RCC 7860 (cell line): ENCODE measurements at regions not wholly inside any gene's neighbourhood (a gene's known extent, or its start where the extent isn't known, plus 50 kb on each side); places are given as distances from the start of the nearest gene placed in this dataset.
A peak's percentile ranks its signal among the peaks of the same experiment; 100 is the strongest.

ENCODE experiments used
- DNase-seq: peaks from one replicate; pipeline ENCODE4 v3.0.0-alpha.2; 2015; ENCODE audit warnings: low spot score
- FAIRE-seq: peaks from 2 replicates; lab custom pipeline; 2012; peaks lifted over from hg19 to GRCh38; lab: Jason Lieb, UNC

DNA sequence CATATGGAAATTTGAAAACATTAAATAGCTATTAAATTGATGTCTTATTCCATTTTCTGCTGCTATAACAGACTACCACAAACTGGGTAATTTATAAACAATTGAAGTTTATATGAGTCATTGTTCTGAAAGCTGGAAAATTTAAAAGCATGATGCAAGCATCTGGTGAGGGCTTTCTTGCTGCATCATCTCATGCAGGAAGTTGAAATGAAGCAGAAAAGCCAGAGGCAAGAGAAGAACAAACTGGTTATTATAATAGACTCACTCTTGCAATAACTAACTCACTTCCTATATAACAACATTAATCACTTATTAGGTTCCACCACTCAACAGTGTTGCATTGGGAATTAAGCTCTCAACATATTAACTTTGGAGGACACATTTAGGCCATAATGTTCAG is 1277.4 kb downstream of the LRFN5 start:
- FAIRE-seq (peak; percentile 36), DNase-seq (peak; percentile 13)

GRCh38 chr14:42877716-42878115 is 1271.0 kb downstream of the LRFN5 start:
- no peak for DNase-seq
- no peak for FAIRE-seq

GRCh38 chr14:42872786-42873185 is 1266.1 kb downstream of the LRFN5 start:
- DNase-seq: no peak
- no peak for FAIRE-seq

GRCh38 chr14:42869681-42870080 is 1263.0 kb downstream of the LRFN5 start:
- DNase-seq: no peak
- FAIRE-seq: no peak

DNA sequence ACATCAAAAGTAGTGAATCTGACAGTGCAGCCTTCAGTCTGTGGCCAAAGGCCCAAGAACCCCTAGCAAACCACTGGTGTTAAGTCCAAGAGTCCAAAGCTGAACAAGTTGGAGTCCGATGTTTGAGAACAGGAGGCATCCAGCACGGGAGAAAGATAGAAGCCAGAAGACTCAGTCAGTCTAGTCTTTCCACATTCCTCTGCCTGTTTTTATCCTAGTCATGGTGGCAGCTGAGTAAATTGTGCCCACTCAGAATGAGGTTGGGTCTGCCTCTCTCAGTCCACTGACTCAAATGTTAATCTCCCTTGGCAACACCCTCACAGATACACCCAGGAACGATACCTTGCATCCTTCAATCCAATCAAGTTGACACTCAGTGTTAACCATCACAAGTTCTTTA is 1255.4 kb downstream of the LRFN5 start:
- FAIRE-seq (no peak), DNase-seq (no peak)

- FAIRE-seq (no peak), DNase-seq (no peak)
Observed at GRCh38 chr14:42860371-42860770, 1253.7 kb downstream of the LRFN5 start.

- no peak for DNase-seq
- no peak for FAIRE-seq
Observed at GRCh38 chr14:42856106-42856505, 1249.4 kb downstream of the LRFN5 start.

- no peak for FAIRE-seq
Observed at GRCh38 chr14:42855085-42855484, 1248.4 kb downstream of the LRFN5 start.

DNA sequence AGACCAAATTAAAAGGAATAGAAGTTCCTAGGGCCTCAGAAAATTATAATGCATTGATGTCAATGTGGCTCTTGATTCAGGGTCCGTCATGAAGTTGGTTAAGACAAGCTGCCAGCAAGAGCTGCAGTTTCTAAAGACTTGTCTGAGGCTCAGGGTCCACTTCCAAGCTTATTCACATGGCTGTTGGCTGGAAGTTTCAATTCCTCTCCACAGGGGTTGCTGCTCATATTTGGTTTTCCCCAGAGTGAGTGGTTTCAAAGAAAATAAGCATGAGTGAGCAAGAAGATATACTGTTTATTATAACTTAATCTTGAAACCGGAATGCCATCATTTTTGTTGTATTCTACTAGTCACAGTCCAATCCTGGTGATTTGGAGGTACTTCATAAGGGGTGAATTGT is 1247.4 kb downstream of the LRFN5 start:
- DNase-seq (no peak), FAIRE-seq (no peak)

More at GRCh38 chr14:42855085-42855484, 1248.4 kb downstream of the LRFN5 start:
- DNase-seq: no peak

- no peak for FAIRE-seq
Observed at GRCh38 chr14:42848652-42849051, 1242.0 kb downstream of the LRFN5 start.

GRCh38 chr14:42814817-42815216 is 1208.1 kb downstream of the LRFN5 start:
- FAIRE-seq: peak; percentile 89

More at GRCh38 chr14:42848652-42849051, 1242.0 kb downstream of the LRFN5 start:
- DNase-seq: no peak

GRCh38 chr14:42806909-42807315 is 1200.2 kb downstream of the LRFN5 start:
- FAIRE-seq: no peak
- DNase-seq: no peak

More at GRCh38 chr14:42814817-42815216, 1208.1 kb downstream of the LRFN5 start:
- DNase-seq: no peak

DNA sequence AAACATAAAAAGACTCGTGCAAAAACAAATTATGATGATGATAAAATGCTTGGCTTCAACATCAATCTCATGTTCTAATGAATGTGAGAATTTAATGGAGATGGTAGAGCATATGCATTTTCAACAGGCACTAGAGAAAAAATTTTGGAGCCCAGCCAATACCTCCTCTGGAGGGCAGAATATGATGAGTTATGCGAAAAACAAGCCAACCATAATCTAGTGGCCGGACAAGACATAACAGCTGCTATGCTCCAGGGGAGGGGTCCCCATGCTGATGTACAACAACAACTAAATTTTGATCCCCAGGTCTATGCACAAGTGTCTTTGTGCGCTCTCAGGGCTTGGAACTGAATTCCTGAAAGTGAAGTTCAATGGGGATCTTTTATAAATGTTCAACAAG is 1197.5 kb downstream of the LRFN5 start:
- no peak for FAIRE-seq
- DNase-seq: no peak

DNA sequence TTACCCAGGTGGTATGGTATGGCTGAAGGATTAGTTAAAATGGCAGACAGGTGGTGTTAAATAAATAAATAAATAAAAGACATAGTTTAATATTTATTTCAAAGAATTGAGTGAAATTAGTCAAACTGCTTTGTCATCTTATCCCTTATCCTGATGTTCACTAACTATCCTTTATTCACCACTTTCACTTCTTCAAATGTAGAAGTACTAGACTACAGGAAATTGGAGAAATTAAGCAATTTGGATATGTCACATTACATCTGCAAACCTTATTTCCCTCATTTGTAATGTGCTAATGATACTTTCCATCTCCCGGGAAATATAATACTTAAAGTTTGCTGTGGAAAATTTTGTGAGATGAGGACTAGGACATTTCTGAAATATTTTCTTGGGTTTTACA is 1195.7 kb downstream of the LRFN5 start:
- FAIRE-seq (no peak), DNase-seq (no peak)

DNA sequence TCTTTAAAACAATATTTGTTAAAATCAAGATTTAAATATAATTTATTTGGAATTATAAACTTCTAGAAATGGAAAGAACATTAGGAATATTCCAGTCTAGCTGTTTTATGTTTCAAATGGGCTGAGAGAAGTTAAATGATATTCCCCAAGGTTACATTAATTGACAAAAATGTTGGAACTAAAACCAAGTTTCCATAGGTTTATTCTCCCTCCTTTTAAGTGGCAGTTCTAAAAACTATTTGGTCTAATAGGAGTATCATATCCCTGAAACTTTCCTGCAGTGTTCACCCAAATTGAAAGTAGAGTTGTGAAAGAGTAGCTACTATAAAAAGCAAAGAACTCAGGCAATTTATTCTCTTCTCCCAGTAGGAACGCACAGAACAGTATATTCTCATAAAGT is 1185.5 kb downstream of the LRFN5 start:
- FAIRE-seq: no peak
- DNase-seq: no peak

DNA sequence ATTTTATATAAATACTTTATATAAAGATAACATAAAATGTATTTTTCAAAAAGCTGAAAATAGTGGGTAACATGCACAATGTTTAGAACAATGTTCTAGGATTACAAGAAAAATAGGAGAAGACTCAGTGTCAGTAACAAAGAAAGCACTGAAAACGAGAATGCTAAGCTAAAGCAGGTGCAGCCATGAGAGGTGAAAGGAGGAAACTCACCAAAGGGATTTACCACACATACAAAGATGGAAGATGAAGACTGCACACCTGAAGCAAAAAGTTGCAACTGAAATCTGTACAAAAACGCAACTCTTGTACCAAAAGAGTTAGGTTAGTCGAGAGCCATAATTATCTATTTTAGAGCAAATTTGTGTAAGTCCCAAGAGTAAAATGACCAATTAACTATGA is 1176.1 kb downstream of the LRFN5 start:
- no peak for DNase-seq

DNA sequence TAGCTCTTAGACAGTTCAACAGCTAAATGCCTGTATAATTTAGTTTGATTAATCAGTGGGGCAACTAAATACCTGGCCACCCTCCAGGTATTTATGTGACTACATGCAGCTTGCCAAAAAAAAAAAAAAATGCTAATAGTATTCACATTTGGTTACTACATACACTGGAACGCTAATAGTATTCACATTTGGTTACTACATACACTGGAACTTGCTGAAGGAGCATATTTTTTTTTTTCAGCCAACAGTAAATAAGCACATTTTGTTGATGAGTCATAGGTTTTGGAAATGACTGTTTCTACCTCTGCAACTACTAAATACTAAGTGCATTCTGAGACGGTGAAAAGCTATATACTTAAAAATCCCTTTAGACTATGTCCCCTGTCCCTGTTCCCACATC is 1172.3 kb downstream of the LRFN5 start:
- FAIRE-seq (no peak), DNase-seq (no peak)

More for the DNA sequence above, 1176.1 kb downstream of the LRFN5 start:
- FAIRE-seq: no peak

DNA sequence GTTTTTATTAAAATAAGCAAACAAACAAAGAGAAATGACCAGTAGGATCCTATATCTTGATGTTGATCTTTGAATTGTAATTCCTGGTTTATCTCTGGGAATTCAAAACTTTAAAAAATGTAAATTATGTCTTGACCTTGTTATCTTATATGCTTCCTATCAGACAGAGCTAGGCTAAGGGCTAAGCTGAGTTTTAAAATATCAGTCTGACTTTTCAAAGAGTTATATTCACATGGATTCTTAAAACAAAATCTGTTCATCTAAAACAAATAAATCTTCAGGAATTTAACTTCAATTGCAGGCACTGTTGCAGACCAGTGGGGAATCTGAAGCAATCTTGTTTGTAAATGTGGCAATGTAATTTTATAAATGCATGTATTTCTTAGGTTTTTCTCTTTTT is 1144.1 kb downstream of the LRFN5 start:
- DNase-seq: no peak
- FAIRE-seq: no peak

GRCh38 chr14:42742084-42742483 is 1135.4 kb downstream of the LRFN5 start:
- FAIRE-seq (no peak), DNase-seq (no peak)

GRCh38 chr14:42736408-42736807 is 1129.7 kb downstream of the LRFN5 start:
- FAIRE-seq: no peak

DNA sequence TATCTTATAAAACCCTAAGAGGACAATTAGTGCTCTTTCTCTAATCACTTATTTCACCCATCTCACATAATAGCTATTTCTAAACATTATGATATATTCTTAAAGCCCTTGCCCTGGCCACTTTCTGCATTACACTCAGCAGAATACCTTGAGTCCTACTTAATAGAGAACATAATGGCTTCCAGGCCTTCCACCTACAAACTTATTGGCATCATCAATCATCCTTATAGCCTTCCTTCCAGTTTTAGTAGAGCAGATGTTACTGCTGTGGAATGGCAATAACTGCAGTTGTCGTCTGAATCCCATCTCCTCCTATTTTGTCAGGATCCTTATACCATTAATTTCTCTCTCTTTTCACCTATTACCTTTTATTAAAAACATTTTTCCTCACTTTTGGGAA is 1127.4 kb downstream of the LRFN5 start:
- DNase-seq: no peak
- no peak for FAIRE-seq

More at GRCh38 chr14:42736408-42736807, 1129.7 kb downstream of the LRFN5 start:
- DNase-seq: no peak

- FAIRE-seq (no peak), DNase-seq (no peak)
Observed at GRCh38 chr14:42732005-42732404, 1125.3 kb downstream of the LRFN5 start.

GRCh38 chr14:42731480-42731879 is 1124.8 kb downstream of the LRFN5 start:
- FAIRE-seq (no peak), DNase-seq (no peak)

DNA sequence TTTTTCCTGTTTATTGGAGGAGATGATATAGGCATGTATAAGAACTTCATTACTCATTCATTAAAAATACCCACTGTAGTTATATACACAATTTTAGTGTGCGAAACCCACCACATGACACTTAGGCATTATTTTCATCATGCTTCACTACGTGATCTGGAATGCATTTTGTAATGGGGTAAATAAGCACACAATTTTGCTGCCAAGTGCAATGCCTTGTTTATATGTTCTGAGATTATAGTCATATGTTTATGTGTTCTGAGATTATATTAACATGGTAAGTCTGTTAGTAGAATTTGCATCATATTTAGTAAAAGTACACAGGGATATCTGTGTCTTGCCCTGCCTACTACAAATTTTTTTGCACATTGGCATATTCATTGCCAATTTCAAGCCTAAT is 1123.0 kb downstream of the LRFN5 start:
- no peak for FAIRE-seq
- no peak for DNase-seq
